Parathyroid adenoma (tissue), 2 donors: ENCODE measurements at regions not wholly inside any gene's neighbourhood (a gene's known extent, or its start where the extent isn't known, plus 50 kb on each side); places are given as distances from the start of the nearest gene placed in this dataset.

ENCODE experiments used
- H2AFZ ChIP-seq: fragments of 300-600 bp; sonication (generic); one replicate; pipeline ENCODE4 v1.7.0; 2017; ENCODE audit warnings: antibody characterized with exemption, mild to moderate bottlenecking
- H3K27ac ChIP-seq: fragments of 300-600 bp; sonication (generic); one replicate; pipeline ENCODE4 v1.7.0; 2017
- H3K27me3 ChIP-seq: fragments of 300-600 bp; sonication (generic); one replicate; pipeline ENCODE4 v1.7.0; 2017; ENCODE audit warnings: low read length; ENCODE audit not compliant: control insufficient read depth, insufficient read depth
- H3K36me3 ChIP-seq: fragments of 300-600 bp; sonication (generic); one replicate; pipeline ENCODE4 v1.7.0; 2017; ENCODE audit warnings: low read length; ENCODE audit not compliant: control insufficient read depth, insufficient read depth
- H3K4me1 ChIP-seq: fragments of 300-600 bp; sonication (generic); one replicate; pipeline ENCODE4 v1.7.0; 2017; ENCODE audit warnings: control low read depth
- H3K4me2 ChIP-seq: fragments of 300-600 bp; sonication (generic); one replicate; pipeline ENCODE4 v1.7.0; 2017; ENCODE audit warnings: low read length
- H3K4me3 ChIP-seq: fragments of 300-600 bp; sonication (generic); one replicate; pipeline ENCODE4 v1.7.0; 2017; ENCODE audit warnings: low read depth, low read length
- H3K79me2 ChIP-seq: fragments of 300-600 bp; sonication (generic); one replicate; pipeline ENCODE4 v1.7.0; 2017; ENCODE audit warnings: control low read depth
- H3K9ac ChIP-seq: fragments of 300-600 bp; sonication (generic); one replicate; pipeline ENCODE4 v1.7.0; 2017; ENCODE audit warnings: mild to moderate bottlenecking
- H3K9me3 ChIP-seq: fragments of 300-600 bp; sonication (generic); one replicate; pipeline ENCODE4 v1.7.0; 2017; ENCODE audit warnings: low read length; ENCODE audit not compliant: control insufficient read depth
- TF ChIP-seq, protein P1 (sequence below): fragments of 300-600 bp; sonication (generic); IDR thresholded peaks from one replicate; pipeline ENCODE4 v1.7.0; 2017; ENCODE audit warnings: antibody characterized with exemption, mild to moderate bottlenecking
- donor health status: primary hyperparathyroidism.

DNA sequence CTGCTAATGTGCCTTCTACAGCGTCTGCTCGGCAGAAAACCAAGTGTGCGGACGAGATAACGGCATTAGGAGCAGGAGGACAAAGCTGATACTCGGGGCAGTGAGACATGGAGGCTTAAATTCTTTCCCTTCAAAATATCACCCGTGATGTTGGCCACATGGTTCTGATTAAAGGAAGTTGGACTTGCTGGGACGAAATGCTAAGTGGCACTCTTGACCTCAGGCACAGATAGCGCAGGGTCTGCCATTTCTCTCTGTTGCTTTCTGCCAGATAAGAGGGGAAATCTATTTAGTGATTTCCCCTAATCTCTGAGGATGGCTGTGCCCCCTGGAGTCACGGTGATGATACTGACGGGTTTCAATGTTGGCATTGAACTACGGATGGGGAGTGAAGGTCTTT lies 509.6 kb upstream of the EEF2KMT start:
- Histone ChIP-seq H3K4me2 (no peak overlapping the region), H2AFZ (no peak overlapping the region), H3K9me3 (no peaks in the 10 kb centered on the region), H3K9ac (no peak overlapping the region), H3K27me3 (no peaks in the 10 kb centered on the region), H3K79me2 (no peaks in the 10 kb centered on the region), H3K4me1 (no peaks in the 10 kb centered on the region), H3K27ac (no peak overlapping the region), H3K36me3 (no peaks in the 10 kb centered on the region), H3K4me3 (no peak overlapping the region)
- TF ChIP-seq, protein P1, sequence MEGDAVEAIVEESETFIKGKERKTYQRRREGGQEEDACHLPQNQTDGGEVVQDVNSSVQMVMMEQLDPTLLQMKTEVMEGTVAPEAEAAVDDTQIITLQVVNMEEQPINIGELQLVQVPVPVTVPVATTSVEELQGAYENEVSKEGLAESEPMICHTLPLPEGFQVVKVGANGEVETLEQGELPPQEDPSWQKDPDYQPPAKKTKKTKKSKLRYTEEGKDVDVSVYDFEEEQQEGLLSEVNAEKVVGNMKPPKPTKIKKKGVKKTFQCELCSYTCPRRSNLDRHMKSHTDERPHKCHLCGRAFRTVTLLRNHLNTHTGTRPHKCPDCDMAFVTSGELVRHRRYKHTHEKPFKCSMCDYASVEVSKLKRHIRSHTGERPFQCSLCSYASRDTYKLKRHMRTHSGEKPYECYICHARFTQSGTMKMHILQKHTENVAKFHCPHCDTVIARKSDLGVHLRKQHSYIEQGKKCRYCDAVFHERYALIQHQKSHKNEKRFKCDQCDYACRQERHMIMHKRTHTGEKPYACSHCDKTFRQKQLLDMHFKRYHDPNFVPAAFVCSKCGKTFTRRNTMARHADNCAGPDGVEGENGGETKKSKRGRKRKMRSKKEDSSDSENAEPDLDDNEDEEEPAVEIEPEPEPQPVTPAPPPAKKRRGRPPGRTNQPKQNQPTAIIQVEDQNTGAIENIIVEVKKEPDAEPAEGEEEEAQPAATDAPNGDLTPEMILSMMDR: no peak

DNA sequence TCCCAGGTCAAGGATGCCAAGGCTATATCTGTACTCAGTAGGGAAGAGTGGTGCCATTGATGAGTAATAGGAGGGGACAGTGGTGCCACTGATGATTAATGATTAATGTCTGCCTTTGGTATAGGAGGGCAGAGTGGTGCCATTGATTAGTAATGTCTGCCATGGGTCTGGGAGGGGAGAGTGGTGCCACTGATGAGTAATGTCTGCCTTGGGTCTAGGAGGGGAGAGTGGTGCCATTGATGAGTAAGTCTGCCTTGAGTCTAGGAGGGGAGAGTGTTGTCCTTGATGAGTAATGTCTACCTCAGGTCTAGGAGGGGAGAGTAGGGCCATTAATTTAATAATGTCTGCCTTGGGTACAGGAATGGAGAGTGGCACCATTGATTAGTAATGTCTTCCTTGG lies 507.8 kb upstream of the EEF2KMT start:
- Histone ChIP-seq H3K4me2 (no peak overlapping the region), H3K27me3 (no peaks in the 10 kb centered on the region)

DNA sequence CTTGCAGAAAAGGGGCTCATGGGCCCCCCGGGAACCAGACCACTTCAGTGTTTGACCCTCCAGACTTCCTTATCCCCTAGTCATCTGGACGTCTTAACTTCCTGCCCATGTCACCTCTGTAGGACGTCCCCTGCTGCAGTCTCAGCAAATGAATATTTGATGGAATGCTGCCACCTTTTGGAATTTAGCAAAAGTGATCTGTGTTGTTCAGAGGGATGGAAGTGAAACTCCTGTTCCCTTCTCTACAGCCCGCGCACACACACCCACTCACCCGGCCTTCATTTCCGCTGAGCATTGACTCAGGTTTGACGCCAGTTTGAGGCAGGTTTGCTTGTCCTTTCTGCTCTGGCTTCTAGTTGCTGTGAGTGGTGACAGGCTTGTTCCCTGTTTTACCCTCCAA lies 507.2 kb upstream of the EEF2KMT start:
- Histone ChIP-seq H3K27me3 (no peaks in the 10 kb centered on the region), H3K4me1 (no peaks in the 10 kb centered on the region), H3K36me3 (no peaks in the 10 kb centered on the region), H3K9me3 (no peaks in the 10 kb centered on the region), H3K27ac (no peak overlapping the region), H3K79me2 (no peaks in the 10 kb centered on the region), H3K9ac (no peak overlapping the region), H3K4me3 (no peak overlapping the region), H3K4me2 (no peak overlapping the region), H2AFZ (no peak overlapping the region)
- TF ChIP-seq, protein P1: no peak

More for the DNA sequence above, 507.8 kb upstream of the EEF2KMT start:
- Histone ChIP-seq H3K79me2 (no peaks in the 10 kb centered on the region), H3K9ac (no peak overlapping the region), H2AFZ (no peak overlapping the region), H3K4me3 (no peak overlapping the region), H3K4me1 (no peaks in the 10 kb centered on the region), H3K9me3 (no peaks in the 10 kb centered on the region), H3K27ac (no peak overlapping the region), H3K36me3 (no peaks in the 10 kb centered on the region)
- TF ChIP-seq, protein P1: no peak

DNA sequence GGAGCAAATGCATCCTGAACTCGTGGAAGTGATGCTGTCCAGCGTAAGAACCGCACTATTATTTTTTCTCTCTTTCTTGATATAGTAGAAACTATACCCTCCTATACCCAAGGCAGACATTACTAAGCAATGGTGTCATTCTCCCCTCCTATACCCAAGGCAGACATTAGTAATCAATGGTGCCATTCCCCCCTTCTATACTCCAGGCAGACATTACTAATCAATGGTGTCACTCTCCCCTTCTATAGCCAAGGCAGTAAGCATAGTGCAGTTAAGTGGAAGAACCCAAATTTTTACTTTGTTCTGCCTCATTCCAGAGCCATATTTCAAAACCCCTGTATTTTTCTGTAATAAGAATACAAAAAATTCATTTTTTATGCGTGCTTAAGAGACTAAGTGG lies 506.2 kb upstream of the EEF2KMT start:
- no peak overlapping the region for H3K9ac ChIP-seq
- H3K36me3 ChIP-seq: no peaks in the 10 kb centered on the region
- H3K79me2 ChIP-seq: no peaks in the 10 kb centered on the region
- no peaks in the 10 kb centered on the region for H3K9me3 ChIP-seq
- TF ChIP-seq, protein P1: no peak
- H3K27me3 ChIP-seq: no peaks in the 10 kb centered on the region
- H2AFZ ChIP-seq: no peak overlapping the region
- H3K27ac ChIP-seq: no peak overlapping the region
- no peak overlapping the region for H3K4me2 ChIP-seq
- no peak overlapping the region for H3K4me3 ChIP-seq
- no peaks in the 10 kb centered on the region for H3K4me1 ChIP-seq

DNA sequence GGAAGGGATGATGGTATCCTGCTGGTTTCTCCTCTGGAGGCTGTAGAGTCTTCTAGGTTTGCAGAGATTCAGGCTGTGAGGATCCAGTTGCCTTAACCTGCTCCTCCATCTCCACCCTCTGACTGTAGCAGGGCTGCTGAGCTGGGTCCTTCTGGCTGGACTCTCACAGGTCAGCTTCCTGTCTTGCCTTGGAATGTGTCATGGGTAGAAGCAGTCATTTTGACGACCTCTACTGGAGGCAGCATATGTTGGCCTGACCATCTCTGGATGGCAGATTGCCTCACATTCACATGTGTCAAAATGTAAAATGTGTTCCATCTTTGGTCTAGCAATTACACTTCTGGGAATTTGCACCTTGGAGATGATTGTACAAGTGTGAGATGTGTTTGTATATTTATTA lies 504.4 kb upstream of the EEF2KMT start:
- Histone ChIP-seq H3K36me3 (no peaks in the 10 kb centered on the region), H3K27me3 (no peaks in the 10 kb centered on the region), H3K9ac (no peak overlapping the region), H3K27ac (no peak overlapping the region), H3K4me3 (no peak overlapping the region), H3K79me2 (no peaks in the 10 kb centered on the region), H2AFZ (no peak overlapping the region), H3K9me3 (no peaks in the 10 kb centered on the region), H3K4me2 (no peak overlapping the region), H3K4me1 (no peaks in the 10 kb centered on the region)
- TF ChIP-seq, protein P1: no peak
